ENCODE measurements at regions not wholly inside any gene's neighbourhood (a gene's known extent, or its start where the extent isn't known, plus 50 kb on each side); places are given as distances from the start of the nearest gene placed in this dataset.

GRCh38 chr3:44120721-44121582 lies 120.7 kb upstream of the TOPAZ1 start:
- TF ChIP-seq CTCF (IDR thresholded peaks at IDR 0.05; ENCODE audit: poor library complexity) (no peak), EZH2 (IDR thresholded peaks at IDR 0.05; ENCODE audit: borderline replicate concordance) (no peak), EZH2phosphoT487 (IDR thresholded peaks at IDR 0.05; ENCODE audit: low read depth, severe bottlenecking, unreplicated experiment) (no peak)

Measured in hepatocyte (in vitro differentiated cells).